OCI-LY7 (cell line): ENCODE measurements at regions not wholly inside any gene's neighbourhood (a gene's known extent, or its start where the extent isn't known, plus 50 kb on each side); places are given as distances from the start of the nearest gene placed in this dataset.

Source experiments
- CTCF ChIP-seq: fragments of 200-600 bp; sonication (generic); conservative IDR thresholded peaks from 2 replicates; pipeline ENCODE4 v1.5.1; 2014; ENCODE audit warnings: mild to moderate bottlenecking, antibody characterized with exemption, low read length, moderate library complexity, mixed read lengths
- EZH2phosphoT487 ChIP-seq: fragments of 200-600 bp; sonication (generic); IDR thresholded peaks from 2 replicates; pipeline ENCODE4 v1.6.1; 2018; ENCODE audit warnings: low read depth, borderline replicate concordance, mild to moderate bottlenecking, mixed run types, antibody characterized with exemption, low read length, moderate library complexity, mixed read lengths

- TF ChIP-seq CTCF (no peak), EZH2phosphoT487 (no peak)
Observed at GRCh38 chr7:51860305-51860704, 543.7 kb upstream of the COBL start.
